Keratinocyte (primary cell): ENCODE measurements at regions not wholly inside any gene's neighbourhood (a gene's known extent, or its start where the extent isn't known, plus 50 kb on each side); places are given as distances from the start of the nearest gene placed in this dataset.

ENCODE experiments used
- DNase-seq: peaks from one replicate; pipeline ENCODE4 v3.0.0-alpha.2; 2011; ENCODE audit warnings: low read depth, missing footprints, low spot score
- FAIRE-seq: peaks from 2 replicates; lab custom pipeline; 2011; peaks lifted over from hg19 to GRCh38; lab: Jason Lieb, UNC
- H2AFZ ChIP-seq: 2 replicates; pipeline ENCODE4 v1.6.0; 2012; ENCODE audit warnings: low read length, control low read depth, inconsistent platforms; ENCODE audit not compliant: control insufficient read depth
- H3K27ac ChIP-seq: 2 replicates; pipeline ENCODE4 v1.5.1; 2011; ENCODE audit warnings: low read length; ENCODE audit not compliant: control insufficient read depth, insufficient read depth
- H3K27me3 ChIP-seq: 3 replicates; pipeline ENCODE4 v1.6.0; 2011; ENCODE audit warnings: low read length; ENCODE audit not compliant: control insufficient read depth, insufficient read depth; ENCODE audit errors: extremely low read depth
- H3K36me3 ChIP-seq, 2 experiments: 2 replicates in 1 of 2; 3 replicates in 1 of 2; pipeline ENCODE4 v1.5.1; 2011; ENCODE audit warnings: low read length in 2 of 2, mild to moderate bottlenecking in 1 of 2; ENCODE audit not compliant: control insufficient read depth in 2 of 2, insufficient read depth in 2 of 2; ENCODE audit errors: extremely low read depth in 1 of 2
- H3K4me1 ChIP-seq: 3 replicates; pipeline ENCODE4 v1.5.1; 2011; ENCODE audit warnings: low read length; ENCODE audit not compliant: control insufficient read depth, insufficient read depth; ENCODE audit errors: extremely low read depth
- H3K4me2 ChIP-seq: 3 replicates; pipeline ENCODE4 v1.6.0; 2011; ENCODE audit warnings: low read depth, low read length; ENCODE audit not compliant: control insufficient read depth, insufficient read depth; ENCODE audit errors: extremely low read depth
- H3K4me3 ChIP-seq, 3 experiments: fragments of 200-600 bp in 1 of 3; sonication (generic) in 1 of 3; 2 replicates in 2 of 3; 3 replicates in 1 of 3; pipeline ENCODE4 v1.5.1; 2011 to 2016; ENCODE audit warnings: low read length in 3 of 3, mild to moderate bottlenecking in 3 of 3, control low read depth in 2 of 3, inconsistent platforms in 1 of 3, low read depth in 1 of 3, mixed read lengths in 1 of 3, mixed run types in 1 of 3, moderate library complexity in 1 of 3; ENCODE audit not compliant: control insufficient read depth in 2 of 3, insufficient read depth in 2 of 3; ENCODE audit errors: extremely low read depth in 1 of 3
- H3K79me2 ChIP-seq: 2 replicates; pipeline ENCODE4 v1.6.0; 2012; ENCODE audit warnings: low read length; ENCODE audit not compliant: control insufficient read depth, insufficient read depth
- H3K9ac ChIP-seq: 3 replicates; pipeline ENCODE4 v1.6.0; 2011; ENCODE audit warnings: low read length; ENCODE audit not compliant: control insufficient read depth, insufficient read depth; ENCODE audit errors: extremely low read depth
- H3K9me1 ChIP-seq: 3 replicates; pipeline ENCODE4 v1.6.0; 2011; ENCODE audit warnings: low read length; ENCODE audit not compliant: control insufficient read depth, insufficient read depth; ENCODE audit errors: extremely low read depth
- H3K9me3 ChIP-seq: 2 replicates; pipeline ENCODE4 v1.5.1; 2012; ENCODE audit warnings: low read depth, low read length; ENCODE audit not compliant: control insufficient read depth
- H4K20me1 ChIP-seq: 3 replicates; pipeline ENCODE4 v1.6.0; 2011; ENCODE audit warnings: low read length; ENCODE audit not compliant: control insufficient read depth, insufficient read depth; ENCODE audit errors: extremely low read depth
- EZH2 ChIP-seq: IDR thresholded peaks from one replicate; pipeline ENCODE4 v1.6.1; 2012; ENCODE audit warnings: inconsistent platforms, mild to moderate bottlenecking, low read length, moderate library complexity
- dilution Hi-C: fragments of 300-500 bp; cut with MboI; formaldehyde crosslinking; loops from one replicate; pipeline ENCODE4 v1.7.0; 2020; ENCODE audit warnings: low sequenced_read_pairs; ENCODE audit not compliant: extremely low pct_ligation_motif_present
- TF ChIP-seq, protein P1 (sequence below), 3 experiments: IDR thresholded peaks in 1 of 3; conservative IDR thresholded peaks in 1 of 3; optimal IDR thresholded peaks in 1 of 3; 2 replicates in 2 of 3; 3 replicates in 1 of 3; pipeline versions ENCODE3 to v1.5.1; 2011; ENCODE audit warnings: low read length in 3 of 3, mild to moderate bottlenecking in 3 of 3, moderate library complexity in 2 of 3, control low read depth in 1 of 3, inconsistent platforms in 1 of 3; ENCODE audit not compliant: insufficient read depth in 2 of 3; ENCODE audit errors: extremely low read depth in 1 of 3

DNA sequence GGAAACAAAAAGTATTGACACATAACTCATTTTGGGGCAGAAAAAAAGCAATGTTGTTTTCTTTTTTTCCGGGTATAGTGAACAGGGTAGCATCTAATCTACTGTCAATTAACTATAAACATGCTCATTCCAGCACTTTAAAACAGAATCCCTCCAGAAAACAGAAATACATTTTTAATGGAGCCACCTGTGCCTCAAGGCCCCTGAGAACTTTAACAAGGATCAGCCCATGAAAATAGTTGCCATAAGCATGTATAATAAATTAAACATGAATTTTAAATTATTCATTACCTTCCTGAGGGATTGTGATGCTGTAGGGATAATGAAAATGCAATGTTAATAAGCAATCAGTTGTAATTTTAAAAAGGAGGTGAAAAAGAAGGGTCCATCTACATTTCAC is 101.4 kb upstream of the IVNS1ABP start:
- no peak for FAIRE-seq
- dilution Hi-C loops: no loop called here
- no peak for TF ChIP-seq EZH2
- TF ChIP-seq, protein P1, sequence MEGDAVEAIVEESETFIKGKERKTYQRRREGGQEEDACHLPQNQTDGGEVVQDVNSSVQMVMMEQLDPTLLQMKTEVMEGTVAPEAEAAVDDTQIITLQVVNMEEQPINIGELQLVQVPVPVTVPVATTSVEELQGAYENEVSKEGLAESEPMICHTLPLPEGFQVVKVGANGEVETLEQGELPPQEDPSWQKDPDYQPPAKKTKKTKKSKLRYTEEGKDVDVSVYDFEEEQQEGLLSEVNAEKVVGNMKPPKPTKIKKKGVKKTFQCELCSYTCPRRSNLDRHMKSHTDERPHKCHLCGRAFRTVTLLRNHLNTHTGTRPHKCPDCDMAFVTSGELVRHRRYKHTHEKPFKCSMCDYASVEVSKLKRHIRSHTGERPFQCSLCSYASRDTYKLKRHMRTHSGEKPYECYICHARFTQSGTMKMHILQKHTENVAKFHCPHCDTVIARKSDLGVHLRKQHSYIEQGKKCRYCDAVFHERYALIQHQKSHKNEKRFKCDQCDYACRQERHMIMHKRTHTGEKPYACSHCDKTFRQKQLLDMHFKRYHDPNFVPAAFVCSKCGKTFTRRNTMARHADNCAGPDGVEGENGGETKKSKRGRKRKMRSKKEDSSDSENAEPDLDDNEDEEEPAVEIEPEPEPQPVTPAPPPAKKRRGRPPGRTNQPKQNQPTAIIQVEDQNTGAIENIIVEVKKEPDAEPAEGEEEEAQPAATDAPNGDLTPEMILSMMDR (optimal IDR thresholded peaks at IDR 0.05 in 1 of 3, IDR thresholded peaks at IDR 0.05 in 1 of 3, conservative IDR thresholded peaks at IDR 0.05 in 1 of 3; ENCODE audit: extremely low read depth in 1 of 3, insufficient read depth in 2 of 3, low read length in 3 of 3): no peak

GRCh38 chr1:185412385-185413087 is 95.5 kb upstream of the IVNS1ABP start:
- H3K27me3 ChIP-seq: no peaks in the 10 kb centered on the region
- H2AFZ ChIP-seq: peak overlapping the region; percentile 61
- H3K27ac ChIP-seq: peak overlapping the region; percentile 68
- H3K9ac ChIP-seq: no peak overlapping the region
- no peaks in the 10 kb centered on the region for H3K79me2 ChIP-seq
- H3K9me3 ChIP-seq: peaks cover 1% of the 10 kb centered on the region
- peak overlapping the region in 2 of 3 experiments; percentile 4 to 29 for H3K4me3 ChIP-seq
- no peaks in the 10 kb centered on the region for H3K9me1 ChIP-seq
- peaks cover 27% of the 10 kb centered on the region for H3K4me1 ChIP-seq
- peak overlapping the region; percentile 70 for H3K4me2 ChIP-seq
- dilution Hi-C loops: no loop called here
- FAIRE-seq (peak; percentile 100), DNase-seq (peak; percentile 85)
- no peaks in the 10 kb centered on the region for H4K20me1 ChIP-seq
- TF ChIP-seq, protein P1 (optimal IDR thresholded peaks at IDR 0.05 in 1 of 3, IDR thresholded peaks at IDR 0.05 in 1 of 3, conservative IDR thresholded peaks at IDR 0.05 in 1 of 3; ENCODE audit: extremely low read depth in 1 of 3, insufficient read depth in 2 of 3, low read length in 3 of 3): peak in 1 of 3 experiments; percentile 46
- no peak for TF ChIP-seq EZH2
- H3K36me3 ChIP-seq: no peaks in the 10 kb centered on the region

More for the DNA sequence above, 101.4 kb upstream of the IVNS1ABP start:
- DNase-seq: no peak
- no peak overlapping the region for H3K9ac ChIP-seq
- no peaks in the 10 kb centered on the region for H3K79me2 ChIP-seq
- H3K27ac ChIP-seq: no peak overlapping the region
- no peak overlapping the region for H3K4me3 ChIP-seq
- H3K36me3 ChIP-seq: no peaks in the 10 kb centered on the region
- no peaks in the 10 kb centered on the region for H3K9me1 ChIP-seq
- no peaks in the 10 kb centered on the region for H3K4me1 ChIP-seq
- H3K9me3 ChIP-seq: no peaks in the 10 kb centered on the region
- no peaks in the 10 kb centered on the region for H3K27me3 ChIP-seq
- H4K20me1 ChIP-seq: no peaks in the 10 kb centered on the region
- no peak overlapping the region for H3K4me2 ChIP-seq
- H2AFZ ChIP-seq: no peak overlapping the region
